ENCODE measurements at regions not wholly inside any gene's neighbourhood (a gene's known extent, or its start where the extent isn't known, plus 50 kb on each side); places are given as distances from the start of the nearest gene placed in this dataset.

DNA sequence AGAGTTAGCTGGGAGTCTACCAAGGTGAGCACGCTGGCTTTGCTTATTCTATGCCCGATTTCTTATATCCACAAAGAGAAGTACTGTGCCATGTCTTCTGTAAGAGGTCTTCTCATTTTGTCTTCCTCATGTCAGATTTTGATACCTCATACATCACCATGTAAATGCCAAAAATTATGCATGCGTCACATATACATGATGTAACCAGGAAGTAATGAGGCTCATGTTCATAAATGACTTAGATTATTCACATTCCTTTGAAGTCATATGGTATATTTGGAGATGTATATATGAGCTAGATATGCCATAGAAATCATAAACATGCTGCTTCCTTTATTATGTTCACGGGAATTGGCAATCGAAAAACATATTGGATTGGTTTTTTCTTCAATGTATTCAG, 97.7 kb upstream of the CELF2 start:
- DNase-seq: no peak
- H3K79me1 ChIP-seq (ENCODE audit: low read depth in 1 of 2, low read length in 2 of 2): no peaks in the 10 kb centered on the region
- H2AK5ac ChIP-seq (ENCODE audit: low read depth, low read length): no peak overlapping the region
- no peaks in the 10 kb centered on the region for H4K20me1 ChIP-seq (ENCODE audit: insufficient read depth, low read length)
- no peak for ATAC-seq (ENCODE audit: low read depth)
- no CpG with 5 or more reads among the region's 5 CpGs for WGBS, 2 experiments (ENCODE audit: extremely low coverage in 2 of 2, insufficient read length in 1 of 2)
- H4K5ac ChIP-seq (ENCODE audit: low read depth, low read length): no peak overlapping the region
- H3K27ac ChIP-seq (ENCODE audit: insufficient read depth, low read length): no peak overlapping the region
- no peak overlapping the region for H3K4me3 ChIP-seq (ENCODE audit: insufficient read depth, low read depth, low read length)
- no peak overlapping the region for H3K14ac ChIP-seq (replicated peaks; ENCODE audit: low read depth, low read length)
- no peak overlapping the region for H3K4me2 ChIP-seq (ENCODE audit: low read depth, low read length)
- dilution Hi-C loops (cut with HindIII; ENCODE audit: low sequenced_read_pairs, unreplicated experiment) (no loop called here), intact Hi-C loops (cut with micrococcal nuclease) (no loop called here), in situ Hi-C loops (cut with MboI; ENCODE audit: low sequenced_read_pairs) (no loop called here)
- no peak overlapping the region for H2BK5ac ChIP-seq (ENCODE audit: low read depth, low read length, poor library complexity, severe bottlenecking)
- H3K9ac ChIP-seq (ENCODE audit: low read depth, low read length): no peak overlapping the region
- no peak overlapping the region for H2AFZ ChIP-seq (replicated peaks; ENCODE audit: low read length, poor library complexity)
- no peak overlapping the region for H4K91ac ChIP-seq (ENCODE audit: insufficient read depth, low read depth, low read length)
- H3K9me1 ChIP-seq (ENCODE audit: insufficient read depth, low read length): no peaks in the 10 kb centered on the region
- no peak overlapping the region for H2BK120ac ChIP-seq (ENCODE audit: low read depth, low read length)
- no peak overlapping the region for H3K23ac ChIP-seq (ENCODE audit: low read depth, low read length)
- H4K8ac ChIP-seq (ENCODE audit: low read depth in 2 of 2, low read length in 2 of 2): no peak overlapping the region
- H3K9me3 ChIP-seq (ENCODE audit: control insufficient read depth, insufficient read depth, low read length): no peaks in the 10 kb centered on the region
- BruUV-seq (replicated peaks): no TSS peak
- no peak overlapping the region for H3K18ac ChIP-seq (ENCODE audit: low read depth, low read length)
- no peaks in the 10 kb centered on the region for H3K36me3 ChIP-seq (ENCODE audit: control insufficient read depth, insufficient read depth, low read length)
- H3K4ac ChIP-seq (ENCODE audit: low read depth, low read length): no peak overlapping the region
- no peak overlapping the region for H2BK15ac ChIP-seq (ENCODE audit: low read depth, low read length)
- no peak overlapping the region for H3K56ac ChIP-seq (ENCODE audit: extremely low read depth, insufficient read depth, low read length)
- H3K4me1 ChIP-seq (ENCODE audit: control insufficient read depth, insufficient read depth, low read length): peaks cover 3% of the 10 kb centered on the region; the same call in 1 of the 2 replicates
- H2AK9ac ChIP-seq (replicated peaks; ENCODE audit: low read depth, low read length, poor library complexity): no peak overlapping the region
- POLR2A ChIA-PET (ENCODE audit: unreplicated experiment): no interaction called here
- no peaks in the 10 kb centered on the region for H3K27me3 ChIP-seq (ENCODE audit: control insufficient read depth, insufficient read depth, low read length)
- TF ChIP-seq, protein P1, sequence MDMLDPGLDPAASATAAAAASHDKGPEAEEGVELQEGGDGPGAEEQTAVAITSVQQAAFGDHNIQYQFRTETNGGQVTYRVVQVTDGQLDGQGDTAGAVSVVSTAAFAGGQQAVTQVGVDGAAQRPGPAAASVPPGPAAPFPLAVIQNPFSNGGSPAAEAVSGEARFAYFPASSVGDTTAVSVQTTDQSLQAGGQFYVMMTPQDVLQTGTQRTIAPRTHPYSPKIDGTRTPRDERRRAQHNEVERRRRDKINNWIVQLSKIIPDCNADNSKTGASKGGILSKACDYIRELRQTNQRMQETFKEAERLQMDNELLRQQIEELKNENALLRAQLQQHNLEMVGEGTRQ (IDR thresholded peaks at IDR 0.05; ENCODE audit: low read depth, low read length): no peak
- no peak for TF ChIP-seq MAFK (IDR thresholded peaks at IDR 0.05; ENCODE audit: low read depth, low read length)
- no peak for TF ChIP-seq CTCF (conservative IDR thresholded peaks at IDR 0.05; ENCODE audit: low read depth, low read length)
- no peak for TF ChIP-seq RFX5 (IDR thresholded peaks at IDR 0.05; ENCODE audit: low read depth, low read length)
- no peak for TF ChIP-seq FOS (IDR thresholded peaks at IDR 0.05; ENCODE audit: low read depth, low read length)
- no peak for TF ChIP-seq POLR2A (IDR thresholded peaks at IDR 0.05; ENCODE audit: low read depth, low read length)
- no peak overlapping the region for H2BK20ac ChIP-seq (ENCODE audit: low read depth, low read length)
- CTCF ChIA-PET: interaction anchor here (0.6 kb wide), 1 partner anchor 102 kb away, joined by 5 read pairs; no protein-coding TSS in a partner anchor

Measured in IMR-90 (cell line).